Heart left ventricle (tissue), 16 donors: ENCODE measurements at regions not wholly inside any gene's neighbourhood (a gene's known extent, or its start where the extent isn't known, plus 50 kb on each side); places are given as distances from the start of the nearest gene placed in this dataset.

Source experiments
- ATAC-seq, 4 donors: fragments of 200-7000 bp; cut with Tn5 transposase; one replicate each; pipeline ENCODE4 v1.9.1; 2020 to 2022; ENCODE audit warnings: moderate library complexity in 4 of 4, mild to moderate bottlenecking in 3 of 4, moderate number of reproducible peaks in 1 of 4
- DNase-seq, 5 donors: peaks; one replicate each; pipeline ENCODE4 v3.0.0-alpha.2; 2020
- H3K27ac ChIP-seq, 12 donors: fragments of 200-600 bp; sonication (generic) in 4 of 12; one replicate each; pipeline versions ENCODE4 v1.5.0 to v1.8.0; 2016 to 2022; ENCODE audit warnings: mild to moderate bottlenecking in 2 of 12
- H3K27me3 ChIP-seq, 9 donors: fragments of 200-600 bp; sonication (generic) in 2 of 9; one replicate each; pipeline versions ENCODE4 v1.5.1 to v1.8.0; 2016 to 2022; ENCODE audit warnings: mild to moderate bottlenecking in 3 of 9
- H3K36me3 ChIP-seq, 9 donors: fragments of 200-600 bp; sonication (generic) in 2 of 9; one replicate each; pipeline versions ENCODE4 v1.5.0 to v1.8.0; 2018 to 2022; ENCODE audit warnings: mild to moderate bottlenecking in 2 of 9
- H3K4me1 ChIP-seq, 12 donors: fragments of 200-600 bp; sonication (generic) in 4 of 12; one replicate each; pipeline versions ENCODE4 v1.5.0 to v1.8.0; 2016 to 2022; ENCODE audit warnings: mild to moderate bottlenecking in 3 of 12
- H3K4me3 ChIP-seq, 12 donors: fragments of 200-600 bp; sonication (generic) in 4 of 12; one replicate each; pipeline versions ENCODE4 v1.5.0 to v1.8.0; 2017 to 2022; ENCODE audit warnings: mild to moderate bottlenecking in 9 of 12, moderate library complexity in 4 of 12
- H3K9me3 ChIP-seq, 12 donors: fragments of 200-600 bp; sonication (generic) in 4 of 12; one replicate each; pipeline versions ENCODE4 v1.5.0 to v1.8.0; 2016 to 2022; ENCODE audit warnings: mild to moderate bottlenecking in 1 of 12
- POLR2A ChIP-seq, 2 donors: fragments of 450-650 bp; IDR thresholded peaks; one replicate each; pipeline ENCODE4 v1.6.1; 2017; ENCODE audit warnings: antibody characterized with exemption in 2 of 2, mild to moderate bottlenecking in 2 of 2, moderate library complexity in 2 of 2
- WGBS, 4 donors: extraction: QIAGEN DNeasy Blood & Tissue Kit in 2 of 4; methylation state at CpG; one replicate each; pipeline versions ENCODE4 v1.1.5 to v1.1.7; 2013 to 2018; 5-methylcytosine and 5-hydroxymethylcytosine counted together
- intact Hi-C, 10 donors: fragments of 100-400 bp; cut with DNase I; formaldehyde crosslinking; loops; one replicate each; pipeline versions ENCODE4 v1.11.1 to v1.14.2; 2022
- TF ChIP-seq, protein P1 (sequence below), 12 donors: fragments of 200-600 bp; sonication (generic) in 4 of 12; IDR thresholded peaks; one replicate each; pipeline versions ENCODE4 v1.5.0 to v1.8.0; 2018 to 2022; ENCODE audit warnings: antibody characterized with exemption in 12 of 12, mild to moderate bottlenecking in 5 of 12
- donor health status: ischemic (EF 13 %, LVEDD 7.1; RV severe dilation, severe dysfunction).
- donor health status: healthy with polysubstance abuse.
- donor health status: DM: no; HTN: yes; CAD: no.
- donor health status: DM: no; HTN: no; CAD: no.
- donor health status: ischemic (EF 25% LVEDD 6.9; RV normal size, moderate dysfunction).
- donor health status: ischemic (EF 25% LVEDD 5.7; RV mildly dilated, moderate dysfunction).
- donor health status: healthy.
- donor health status: DM: yes; HTN: yes; CAD: no.
- donor health status: ischemic (EF 35%, LVEDD 5.7; RV mildly dilated, moderate dysfunction).
- donor health status: nonischemic (EF 11% LVEDD 7.7; RV severe dilation, severe dysfunction).
- donor health status: DM: yes; HTN: yes; CAD: no.
- donor health status: PGD.
- donor health status: ischemic (EF 29% LVEDD 5.4; RV normal size, mild dysfunction).
- donor health status: nonischemic (EF 23%, LVEDD 6.1; RV moderate dilation, normal function).

DNA sequence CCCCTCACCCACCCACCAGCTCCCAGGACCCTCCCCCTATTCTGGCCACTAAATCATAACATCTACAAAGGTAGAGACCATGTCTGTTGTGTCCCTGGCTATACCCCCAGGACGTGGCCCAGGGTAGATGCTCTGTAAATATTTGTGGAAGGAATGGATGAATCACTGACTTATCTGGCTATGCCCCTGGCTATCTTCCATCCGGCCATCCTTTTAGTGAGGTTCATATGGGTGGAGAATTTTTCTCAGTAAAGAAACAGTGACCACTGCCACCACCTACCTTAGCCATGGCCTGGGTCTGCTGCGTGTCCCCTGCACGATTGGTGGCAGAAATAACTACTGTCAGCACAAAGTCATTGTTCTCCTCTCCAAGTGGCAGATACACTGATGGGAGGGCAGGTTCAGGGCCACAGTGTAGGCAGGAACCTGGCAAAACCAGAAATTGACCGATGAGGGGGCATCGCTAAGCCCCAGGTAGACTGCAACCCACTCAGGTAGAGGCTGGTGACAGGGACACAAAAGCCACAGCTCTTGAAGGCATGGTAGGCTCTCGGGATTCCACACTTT is 63.1 kb upstream of the BCO1 start:
- intact Hi-C loops, result no loop called here
- Histone ChIP-seq H3K27me3 (no peaks in the 10 kb centered on the region), H3K27ac (no peak overlapping the region), H3K36me3 (peaks cover 0 to 28% (median 0%) of the 10 kb centered on the region in 9 donors), H3K4me3 (no peak overlapping the region), H3K9me3 (no peaks in the 10 kb centered on the region), H3K4me1 (peaks cover 0 to 1% (median 0%) of the 10 kb centered on the region in 12 donors)
- DNase-seq (no peak), ATAC-seq (no peak)
- TF ChIP-seq POLR2A (IDR thresholded peaks at IDR 0.05), result no peak
- TF ChIP-seq, protein P1, sequence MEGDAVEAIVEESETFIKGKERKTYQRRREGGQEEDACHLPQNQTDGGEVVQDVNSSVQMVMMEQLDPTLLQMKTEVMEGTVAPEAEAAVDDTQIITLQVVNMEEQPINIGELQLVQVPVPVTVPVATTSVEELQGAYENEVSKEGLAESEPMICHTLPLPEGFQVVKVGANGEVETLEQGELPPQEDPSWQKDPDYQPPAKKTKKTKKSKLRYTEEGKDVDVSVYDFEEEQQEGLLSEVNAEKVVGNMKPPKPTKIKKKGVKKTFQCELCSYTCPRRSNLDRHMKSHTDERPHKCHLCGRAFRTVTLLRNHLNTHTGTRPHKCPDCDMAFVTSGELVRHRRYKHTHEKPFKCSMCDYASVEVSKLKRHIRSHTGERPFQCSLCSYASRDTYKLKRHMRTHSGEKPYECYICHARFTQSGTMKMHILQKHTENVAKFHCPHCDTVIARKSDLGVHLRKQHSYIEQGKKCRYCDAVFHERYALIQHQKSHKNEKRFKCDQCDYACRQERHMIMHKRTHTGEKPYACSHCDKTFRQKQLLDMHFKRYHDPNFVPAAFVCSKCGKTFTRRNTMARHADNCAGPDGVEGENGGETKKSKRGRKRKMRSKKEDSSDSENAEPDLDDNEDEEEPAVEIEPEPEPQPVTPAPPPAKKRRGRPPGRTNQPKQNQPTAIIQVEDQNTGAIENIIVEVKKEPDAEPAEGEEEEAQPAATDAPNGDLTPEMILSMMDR (IDR thresholded peaks at IDR 0.05), result no peak
- 64 to 85% (median 79%) methylated on average over 7 of the region's 7 CpGs for WGBS, 4 donors

DNA sequence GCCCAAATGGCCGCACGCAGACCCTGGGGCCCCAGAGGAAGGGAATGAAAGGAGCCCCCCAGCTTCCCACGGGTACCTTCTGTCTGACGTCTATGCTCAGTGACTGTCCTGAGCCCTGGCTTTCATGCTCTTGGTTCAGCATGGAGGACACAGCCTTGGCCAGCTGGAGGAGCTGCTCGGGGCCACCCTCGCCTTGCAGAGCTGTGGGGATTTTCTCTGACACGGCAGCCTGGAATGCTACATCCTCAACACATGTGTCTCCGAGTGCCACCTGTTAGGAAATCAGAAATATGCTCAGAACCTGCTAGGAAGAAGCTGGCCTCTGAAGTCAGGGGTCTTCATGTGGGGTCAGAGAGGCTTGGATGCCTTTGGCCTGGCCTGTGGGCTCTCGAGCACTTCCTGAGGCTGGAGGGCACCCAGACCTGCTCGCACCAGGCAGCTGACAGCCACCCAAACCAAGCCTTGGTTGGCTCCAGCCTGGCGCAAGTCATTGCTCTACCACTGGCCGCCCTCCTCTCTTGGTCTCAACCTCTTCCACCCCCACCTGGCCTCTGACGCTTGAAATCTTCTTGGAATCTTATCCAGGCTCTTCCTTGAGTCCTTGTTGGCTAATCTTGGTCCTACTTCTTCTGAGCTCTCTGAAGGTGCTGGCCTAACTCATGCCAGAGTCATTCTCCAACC is 63.7 kb upstream of the BCO1 start:
- Histone ChIP-seq H3K9me3 (no peaks in the 10 kb centered on the region), H3K27ac (no peak overlapping the region), H3K4me3 (no peak overlapping the region), H3K4me1 (no peaks in the 10 kb centered on the region), H3K27me3 (no peaks in the 10 kb centered on the region), H3K36me3 (peaks cover 0 to 32% (median 0%) of the 10 kb centered on the region in 9 donors)
- no peak for DNase-seq
- WGBS, 4 donors, result 84 to 89% (median 86%) methylated on average over 11 to 13 of the region's 13 CpGs
- TF ChIP-seq, protein P1 (IDR thresholded peaks at IDR 0.05), result no peak
- no peak for TF ChIP-seq POLR2A (IDR thresholded peaks at IDR 0.05)
- intact Hi-C loops, result no loop called here
- ATAC-seq, result no peak

- Histone ChIP-seq H3K36me3 (peaks cover 0 to 36% (median 0%) of the 10 kb centered on the region in 9 donors), H3K27ac (no peak overlapping the region), H3K4me3 (no peak overlapping the region), H3K9me3 (no peaks in the 10 kb centered on the region), H3K27me3 (no peaks in the 10 kb centered on the region), H3K4me1 (no peaks in the 10 kb centered on the region)
- ATAC-seq, result peak in 1 of 4 donors; percentile 10
- WGBS, 4 donors, result 57 to 72% (median 66%) methylated on average over 10 to 13 of the region's 13 CpGs
- no peak for DNase-seq
- TF ChIP-seq, protein P1 (IDR thresholded peaks at IDR 0.05), result no peak
- TF ChIP-seq POLR2A (IDR thresholded peaks at IDR 0.05), result no peak
- intact Hi-C loops, result no loop called here
Observed at GRCh38 chr16:81172769-81173658, 65.5 kb upstream of the BCO1 start.

- no peak for ATAC-seq
- no peak for DNase-seq
- Histone ChIP-seq H3K4me1 (no peaks in the 10 kb centered on the region), H3K36me3 (peaks cover 0 to 34% (median 0%) of the 10 kb centered on the region in 9 donors), H3K4me3 (no peak overlapping the region), H3K9me3 (no peaks in the 10 kb centered on the region), H3K27ac (no peak overlapping the region), H3K27me3 (no peaks in the 10 kb centered on the region)
- intact Hi-C loops, result no loop called here
- no peak for TF ChIP-seq POLR2A (IDR thresholded peaks at IDR 0.05)
- TF ChIP-seq, protein P1 (IDR thresholded peaks at IDR 0.05), result no peak
- 26 to 39% (median 30%) methylated on average over 6 to 7 of the region's 7 CpGs for WGBS, 4 donors
Observed at GRCh38 chr16:81170824-81171223, 67.7 kb upstream of the BCO1 start.
